Inferior parietal cortex (tissue), 1 donor: ENCODE measurements at regions not wholly inside any gene's neighbourhood (a gene's known extent, or its start where the extent isn't known, plus 50 kb on each side); places are given as distances from the start of the nearest gene placed in this dataset.

Experiments
- DNase-seq: peaks from one replicate; pipeline ENCODE4 v3.0.0-alpha.2; 2016; ENCODE audit errors: extremely low spot score

GRCh38 chr2:4255491-4255890 is 552.1 kb downstream of the DCDC2C start:
- DNase-seq: no peak

DNA sequence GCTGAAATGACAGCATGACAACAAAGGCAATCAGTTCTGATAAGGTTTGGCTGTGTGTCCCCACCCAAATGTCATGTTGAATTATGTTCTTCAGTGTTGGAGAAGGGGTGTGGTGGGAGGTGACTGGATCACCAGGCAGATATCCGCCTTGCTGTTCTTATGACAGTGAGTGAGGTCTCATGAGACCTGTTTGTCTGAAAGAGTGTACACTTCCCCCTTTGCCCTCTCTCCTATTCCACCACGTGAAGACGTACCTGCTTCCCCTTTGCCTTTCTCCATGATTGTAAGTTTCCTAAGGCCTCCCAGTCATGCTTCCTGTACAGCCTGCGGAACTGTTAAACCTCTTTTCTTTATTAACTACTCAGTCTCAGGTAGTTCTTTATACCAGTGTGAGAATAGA is 553.0 kb downstream of the DCDC2C start:
- DNase-seq: no peak

DNA sequence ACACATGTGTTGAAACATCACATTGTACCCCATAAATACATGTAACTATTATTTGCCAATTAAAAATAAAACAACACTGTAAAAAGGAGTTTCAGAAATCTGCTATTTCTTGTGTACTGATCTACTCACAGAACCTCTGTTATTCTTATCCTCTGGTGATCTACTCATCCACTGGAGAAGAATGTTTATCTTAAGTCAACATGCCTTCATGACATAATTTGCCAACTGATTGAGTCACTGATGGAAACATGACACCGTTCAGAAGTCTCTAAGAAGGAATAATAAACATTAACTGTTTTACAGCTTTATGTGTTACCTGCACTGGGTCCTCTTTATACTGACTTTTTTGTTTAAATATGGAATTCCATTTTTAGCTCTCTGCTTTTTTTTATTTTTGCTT is 555.2 kb downstream of the DCDC2C start:
- DNase-seq: no peak

DNA sequence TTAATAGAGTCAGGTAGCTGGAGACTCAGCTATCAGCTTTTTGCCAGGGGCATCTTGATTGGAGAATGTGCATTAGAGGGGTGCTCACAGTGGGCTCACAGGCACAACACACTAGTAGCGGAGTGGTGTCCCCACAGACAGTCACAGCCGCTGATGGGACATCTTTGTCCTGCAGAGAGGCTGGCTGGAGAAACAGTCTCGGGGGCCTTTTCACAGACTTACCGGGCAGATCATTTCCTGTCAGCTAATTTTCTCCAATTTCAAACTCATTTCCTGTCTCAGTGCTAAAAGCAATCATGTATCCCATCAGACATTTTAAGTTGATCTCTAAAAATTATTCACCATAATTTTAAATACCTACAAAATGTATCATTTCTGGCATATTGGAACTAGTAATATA is 562.6 kb downstream of the DCDC2C start:
- no peak for DNase-seq

DNA sequence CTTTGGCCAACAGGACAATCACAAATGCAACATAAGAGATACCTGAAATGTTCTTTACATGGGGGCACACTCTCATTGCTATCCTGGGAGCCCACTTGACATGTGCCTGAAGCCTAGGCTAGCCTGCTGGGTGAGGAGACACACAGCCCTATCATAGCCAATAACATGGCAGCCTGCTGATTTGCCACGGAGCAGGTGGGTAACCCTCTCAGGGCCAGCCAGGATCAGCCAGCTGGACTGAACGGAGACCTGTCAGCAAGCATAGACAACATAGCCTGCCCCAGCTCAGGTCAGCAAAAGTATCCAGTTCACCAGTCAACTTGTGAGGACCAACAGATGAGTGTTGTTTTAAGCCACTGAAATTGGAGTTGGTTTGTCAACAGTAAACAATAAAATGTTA is 566.5 kb downstream of the DCDC2C start:
- DNase-seq: no peak

GRCh38 chr2:4272261-4272858 is 569.0 kb downstream of the DCDC2C start:
- DNase-seq: no peak

DNA sequence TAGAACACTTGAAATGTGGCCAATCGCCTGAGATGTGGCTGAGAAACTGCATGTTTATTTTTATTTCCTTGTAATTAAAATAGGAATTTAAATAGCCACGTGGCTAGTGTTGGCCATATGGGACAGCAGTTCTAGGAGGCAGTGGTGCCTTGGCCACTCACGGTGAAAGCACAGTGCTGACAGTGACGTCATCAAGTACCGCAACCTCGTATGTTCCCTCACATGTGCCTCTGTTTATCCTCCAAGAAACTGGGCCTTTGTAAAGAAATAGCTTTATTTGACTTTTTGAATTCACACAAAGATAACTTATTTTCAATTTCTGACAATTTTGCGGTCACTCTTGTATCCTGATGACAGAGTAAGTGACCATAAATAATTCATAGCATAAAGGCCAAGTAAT is 575.0 kb downstream of the DCDC2C start:
- DNase-seq: no peak

- DNase-seq: no peak
Observed at GRCh38 chr2:4279431-4279830, 576.1 kb downstream of the DCDC2C start.

GRCh38 chr2:4291430-4291829 is 588.1 kb downstream of the DCDC2C start:
- no peak for DNase-seq

GRCh38 chr2:4295680-4296079 is 592.3 kb downstream of the DCDC2C start:
- no peak for DNase-seq

- DNase-seq: no peak
Observed at GRCh38 chr2:4300616-4301015, 597.2 kb downstream of the DCDC2C start.

DNA sequence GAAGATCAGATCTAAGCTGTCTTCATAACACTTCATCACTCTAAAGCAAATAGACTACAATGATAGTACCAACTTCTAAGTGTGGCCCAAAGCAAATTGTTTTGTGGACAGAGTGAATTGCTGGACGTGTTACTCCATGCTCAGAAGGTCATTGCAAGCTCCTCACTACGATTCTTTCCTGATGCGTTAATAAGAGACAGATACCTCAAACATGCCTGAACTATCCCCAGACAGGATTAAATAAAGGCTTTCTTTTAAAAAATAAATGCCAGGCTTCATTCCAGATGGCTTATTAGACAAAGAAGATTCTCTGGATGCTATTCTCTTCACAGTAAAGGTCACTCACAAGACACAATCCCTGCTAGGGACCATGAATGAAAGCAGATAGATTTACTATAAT is 621.2 kb downstream of the DCDC2C start:
- DNase-seq: no peak

DNA sequence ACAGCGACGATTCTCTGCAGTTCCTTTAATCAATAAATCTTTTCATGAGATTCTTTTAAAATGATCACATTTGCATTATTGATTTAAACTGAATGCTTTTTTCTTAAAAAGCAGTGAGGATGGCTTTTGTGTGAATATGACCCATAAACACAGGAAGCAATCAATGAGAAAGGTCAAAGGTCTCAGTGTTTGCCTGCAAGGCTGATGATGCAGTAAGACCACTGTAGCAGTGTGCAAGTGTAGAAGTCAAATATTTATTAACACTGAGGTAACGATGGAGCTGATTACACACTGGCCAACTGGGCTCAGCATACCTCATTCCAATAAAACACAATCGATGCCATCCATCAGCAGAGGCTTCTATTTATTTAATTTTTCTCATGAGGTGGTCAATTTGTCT is 633.5 kb downstream of the DCDC2C start:
- no peak for DNase-seq

- no peak for DNase-seq
Observed at GRCh38 chr2:4338345-4338744, 635.0 kb downstream of the DCDC2C start.

DNA sequence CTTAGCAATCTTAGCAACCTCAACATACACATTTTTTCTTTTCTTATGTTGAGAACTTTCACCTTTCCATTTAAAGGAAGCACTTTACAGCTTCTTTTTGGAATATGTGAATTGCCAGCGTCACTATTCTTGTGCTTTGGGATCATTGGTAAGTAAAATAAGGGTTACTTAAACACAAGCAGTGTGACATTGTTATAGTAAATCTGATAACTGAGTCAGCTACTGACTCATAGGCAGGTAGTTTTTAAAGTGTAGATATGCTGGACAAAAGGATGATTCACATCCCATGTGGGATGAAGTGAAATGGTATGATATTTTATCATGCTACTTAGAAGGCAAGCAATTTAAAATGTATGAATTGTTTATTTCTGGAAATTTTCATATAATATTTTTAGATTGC is 637.2 kb downstream of the DCDC2C start:
- DNase-seq: no peak

GRCh38 chr2:4346628-4347027 is 643.3 kb downstream of the DCDC2C start:
- DNase-seq: no peak

- no peak for DNase-seq
Observed at GRCh38 chr2:4353668-4354067, 650.3 kb downstream of the DCDC2C start.

DNA sequence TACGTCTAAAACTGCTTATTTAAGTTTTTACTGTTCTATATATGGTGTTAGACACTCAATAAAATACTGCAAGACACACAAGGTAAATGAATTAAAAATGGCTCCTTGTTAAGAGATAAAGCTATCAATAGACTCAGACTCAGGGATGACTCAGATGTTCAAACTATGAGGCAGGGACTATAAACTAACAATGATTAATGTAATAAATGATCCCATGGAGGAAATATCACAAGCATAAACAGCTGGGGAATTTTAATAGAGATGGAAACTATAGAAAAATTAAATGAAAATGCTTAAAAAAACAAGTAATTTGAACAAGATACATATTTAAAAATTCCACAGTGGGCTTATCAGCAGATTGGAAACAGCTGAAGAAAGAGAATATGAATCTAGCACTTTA is 650.8 kb downstream of the DCDC2C start:
- no peak for DNase-seq

GRCh38 chr2:4354678-4355077 is 651.3 kb downstream of the DCDC2C start:
- DNase-seq: no peak

GRCh38 chr2:4356109-4356508 is 652.7 kb downstream of the DCDC2C start:
- no peak for DNase-seq

- no peak for DNase-seq
Observed at GRCh38 chr2:4356541-4356940, 653.2 kb downstream of the DCDC2C start.

DNA sequence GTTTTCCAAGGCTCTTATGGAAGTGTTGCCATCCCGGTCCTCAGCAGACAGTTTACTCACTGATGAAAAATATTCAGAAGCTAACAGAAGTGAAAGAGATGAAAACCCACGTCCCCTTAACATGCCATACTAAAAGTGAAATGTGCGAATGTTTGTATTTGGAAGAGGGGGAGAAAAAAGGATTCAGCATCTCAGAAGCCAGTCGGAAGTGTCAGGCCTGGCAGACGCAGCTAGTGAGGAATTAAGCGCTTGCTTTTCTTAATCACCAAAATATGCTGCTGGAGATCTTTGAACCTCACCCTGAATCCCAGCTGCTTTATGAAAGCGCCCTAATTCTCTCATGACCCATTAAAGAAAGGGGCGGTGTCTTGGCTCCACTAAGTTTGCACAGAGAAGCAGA is 653.7 kb downstream of the DCDC2C start:
- DNase-seq: no peak

DNA sequence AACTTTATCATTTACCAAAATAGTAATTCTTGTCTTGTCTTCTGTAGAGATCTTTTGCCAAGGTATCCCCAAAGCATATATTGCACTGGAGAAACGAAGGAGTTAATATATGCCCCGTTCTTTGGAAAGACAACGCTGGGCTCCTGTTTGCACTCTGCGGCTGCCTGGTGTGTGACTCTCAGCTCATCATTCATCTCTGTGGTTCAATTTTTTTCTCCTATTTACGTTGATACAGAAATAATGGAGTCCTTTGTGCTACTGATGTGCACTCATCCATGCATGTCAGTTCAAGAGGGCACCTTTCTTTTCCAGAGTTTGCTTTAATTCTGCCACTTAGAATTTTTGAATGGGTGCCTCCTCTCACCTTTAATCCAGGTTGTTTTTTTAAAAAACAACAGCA is 655.5 kb downstream of the DCDC2C start:
- DNase-seq: no peak

DNA sequence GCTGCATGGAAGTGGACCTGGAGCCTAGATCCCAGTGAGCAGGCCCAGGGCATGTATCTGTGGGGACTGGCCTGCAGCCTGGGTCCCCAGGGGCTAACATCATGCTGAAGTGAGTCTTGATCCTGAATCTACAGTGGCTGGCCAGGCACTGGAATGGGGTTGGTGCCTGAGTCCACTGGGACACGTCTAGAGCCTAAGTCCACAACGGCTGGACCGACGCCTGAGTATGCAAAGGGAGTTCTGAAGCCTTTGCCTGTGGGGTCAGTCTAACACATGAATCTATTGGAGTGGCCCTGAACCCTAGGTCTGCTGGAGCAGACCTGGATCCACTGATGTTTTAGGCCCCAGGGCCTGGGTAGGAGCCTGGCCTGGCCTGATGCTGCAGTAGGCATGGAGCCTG is 665.5 kb downstream of the DCDC2C start:
- no peak for DNase-seq
